C4-2B (cell line): ENCODE measurements at regions not wholly inside any gene's neighbourhood (a gene's known extent, or its start where the extent isn't known, plus 50 kb on each side); places are given as distances from the start of the nearest gene placed in this dataset.

Experiments used
- ZFX ChIP-seq: fragments of 450-650 bp; IDR thresholded peaks from 2 replicates; pipeline ENCODE4 v1.6.1; 2017
- TF ChIP-seq, protein P1 (sequence below): fragments of 450-650 bp; conservative IDR thresholded peaks from 2 replicates; pipeline ENCODE4 v1.5.1; 2017; ENCODE audit warnings: mild to moderate bottlenecking

DNA sequence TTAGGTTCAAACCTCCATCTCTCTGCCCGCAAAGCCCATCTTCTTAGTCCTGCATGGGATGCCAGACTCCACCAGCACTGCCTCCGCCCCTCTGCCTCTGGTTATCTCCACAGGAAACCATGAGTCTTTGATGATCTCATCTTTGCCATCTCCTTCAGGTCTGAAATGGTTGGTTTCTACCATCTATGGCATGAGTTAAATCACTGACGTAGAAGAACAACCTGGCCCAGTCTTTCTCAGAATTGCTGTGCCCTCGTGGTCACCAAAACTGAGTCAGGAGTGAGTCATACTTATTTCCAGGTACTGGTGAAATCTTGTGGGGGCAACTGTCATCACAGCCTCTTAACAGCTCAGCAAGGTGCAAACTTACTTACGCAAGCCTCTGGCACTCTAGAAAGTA is 468.7 kb upstream of the C16orf82 start:
- TF ChIP-seq, protein P1, sequence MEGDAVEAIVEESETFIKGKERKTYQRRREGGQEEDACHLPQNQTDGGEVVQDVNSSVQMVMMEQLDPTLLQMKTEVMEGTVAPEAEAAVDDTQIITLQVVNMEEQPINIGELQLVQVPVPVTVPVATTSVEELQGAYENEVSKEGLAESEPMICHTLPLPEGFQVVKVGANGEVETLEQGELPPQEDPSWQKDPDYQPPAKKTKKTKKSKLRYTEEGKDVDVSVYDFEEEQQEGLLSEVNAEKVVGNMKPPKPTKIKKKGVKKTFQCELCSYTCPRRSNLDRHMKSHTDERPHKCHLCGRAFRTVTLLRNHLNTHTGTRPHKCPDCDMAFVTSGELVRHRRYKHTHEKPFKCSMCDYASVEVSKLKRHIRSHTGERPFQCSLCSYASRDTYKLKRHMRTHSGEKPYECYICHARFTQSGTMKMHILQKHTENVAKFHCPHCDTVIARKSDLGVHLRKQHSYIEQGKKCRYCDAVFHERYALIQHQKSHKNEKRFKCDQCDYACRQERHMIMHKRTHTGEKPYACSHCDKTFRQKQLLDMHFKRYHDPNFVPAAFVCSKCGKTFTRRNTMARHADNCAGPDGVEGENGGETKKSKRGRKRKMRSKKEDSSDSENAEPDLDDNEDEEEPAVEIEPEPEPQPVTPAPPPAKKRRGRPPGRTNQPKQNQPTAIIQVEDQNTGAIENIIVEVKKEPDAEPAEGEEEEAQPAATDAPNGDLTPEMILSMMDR, result no peak
- no peak for TF ChIP-seq ZFX
